ENCODE measurements at regions not wholly inside any gene's neighbourhood (a gene's known extent, or its start where the extent isn't known, plus 50 kb on each side); places are given as distances from the start of the nearest gene placed in this dataset.

DNA sequence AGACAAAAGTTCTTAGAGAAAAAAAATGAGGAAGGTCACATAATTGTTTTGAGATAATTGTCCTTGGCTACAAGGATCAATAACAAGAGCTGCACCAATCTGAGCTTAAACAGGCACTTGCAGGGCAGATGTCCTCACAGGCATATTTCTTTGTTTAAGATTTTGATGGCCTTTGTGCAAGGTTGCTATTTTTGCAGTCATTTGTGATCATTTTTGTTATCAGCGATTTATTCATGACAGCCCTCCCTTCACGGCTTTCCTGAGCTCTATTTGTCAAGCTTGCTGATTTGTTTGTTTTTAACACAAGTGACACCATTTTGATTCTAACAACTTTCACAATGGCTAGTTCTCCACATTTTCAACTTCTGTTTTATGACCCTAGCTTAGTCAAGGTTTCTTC is 418.6 kb upstream of the REG3G start:
- Histone ChIP-seq H3K36me3 (ENCODE audit: control insufficient read depth in 2 of 3, insufficient read depth in 3 of 3, low read length in 3 of 3) (no peaks in the 10 kb centered on the region), H3K27ac (ENCODE audit: low read depth in 2 of 2, low read length in 2 of 2) (no peak overlapping the region), H3K27me3 (ENCODE audit: control insufficient read depth, insufficient read depth, low read length) (no peaks in the 10 kb centered on the region), H3K4me1 (ENCODE audit: control insufficient read depth in 2 of 3, insufficient read depth in 2 of 3, low read depth in 1 of 3, low read length in 3 of 3) (no peaks in the 10 kb centered on the region), H3K9ac (ENCODE audit: low read length in 3 of 3) (no peak overlapping the region), H3K9me3 (ENCODE audit: control insufficient read depth in 2 of 3, insufficient read depth in 1 of 3, low read length in 3 of 3) (no peaks in the 10 kb centered on the region), H3K4me3 (ENCODE audit: low read length in 3 of 3) (no peak overlapping the region)
- FAIRE-seq = no peak
- intact Hi-C loops (cut with DNase I) = no loop called here
- no peak for DNase-seq
- TF ChIP-seq, protein P1, sequence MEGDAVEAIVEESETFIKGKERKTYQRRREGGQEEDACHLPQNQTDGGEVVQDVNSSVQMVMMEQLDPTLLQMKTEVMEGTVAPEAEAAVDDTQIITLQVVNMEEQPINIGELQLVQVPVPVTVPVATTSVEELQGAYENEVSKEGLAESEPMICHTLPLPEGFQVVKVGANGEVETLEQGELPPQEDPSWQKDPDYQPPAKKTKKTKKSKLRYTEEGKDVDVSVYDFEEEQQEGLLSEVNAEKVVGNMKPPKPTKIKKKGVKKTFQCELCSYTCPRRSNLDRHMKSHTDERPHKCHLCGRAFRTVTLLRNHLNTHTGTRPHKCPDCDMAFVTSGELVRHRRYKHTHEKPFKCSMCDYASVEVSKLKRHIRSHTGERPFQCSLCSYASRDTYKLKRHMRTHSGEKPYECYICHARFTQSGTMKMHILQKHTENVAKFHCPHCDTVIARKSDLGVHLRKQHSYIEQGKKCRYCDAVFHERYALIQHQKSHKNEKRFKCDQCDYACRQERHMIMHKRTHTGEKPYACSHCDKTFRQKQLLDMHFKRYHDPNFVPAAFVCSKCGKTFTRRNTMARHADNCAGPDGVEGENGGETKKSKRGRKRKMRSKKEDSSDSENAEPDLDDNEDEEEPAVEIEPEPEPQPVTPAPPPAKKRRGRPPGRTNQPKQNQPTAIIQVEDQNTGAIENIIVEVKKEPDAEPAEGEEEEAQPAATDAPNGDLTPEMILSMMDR (IDR thresholded peaks at IDR 0.05; ENCODE audit: borderline replicate concordance, extremely low read depth, insufficient read depth) = no peak

DNA sequence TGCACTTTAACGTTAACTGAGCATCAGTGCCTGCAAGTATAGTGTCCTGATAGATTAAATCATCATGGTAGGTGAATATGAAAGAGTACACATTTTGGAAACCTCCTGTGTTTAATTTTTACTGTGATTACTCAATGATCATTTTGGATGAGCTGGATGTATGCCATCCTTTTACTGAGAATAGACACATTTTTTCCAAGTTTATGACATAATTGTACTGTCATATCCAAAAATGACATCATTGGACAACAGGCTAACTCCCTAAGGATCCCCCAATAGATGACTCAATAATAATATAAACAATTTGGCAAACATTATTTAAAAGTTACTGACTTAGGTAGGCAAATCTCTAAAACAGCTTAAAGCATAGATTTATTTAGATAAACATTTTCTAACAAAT is 410.8 kb upstream of the REG3G start:
- no peak overlapping the region for H3K9ac ChIP-seq (ENCODE audit: low read length in 3 of 3)
- FAIRE-seq = no peak
- H3K4me3 ChIP-seq (ENCODE audit: low read length in 3 of 3) = no peak overlapping the region
- H3K27ac ChIP-seq (ENCODE audit: low read depth in 2 of 2, low read length in 2 of 2) = no peak overlapping the region
- H3K36me3 ChIP-seq (ENCODE audit: control insufficient read depth in 2 of 3, insufficient read depth in 3 of 3, low read length in 3 of 3) = no peaks in the 10 kb centered on the region
- H3K27me3 ChIP-seq (ENCODE audit: control insufficient read depth, insufficient read depth, low read length) = no peaks in the 10 kb centered on the region
- H3K9me3 ChIP-seq (ENCODE audit: control insufficient read depth in 2 of 3, insufficient read depth in 1 of 3, low read length in 3 of 3) = no peaks in the 10 kb centered on the region
- DNase-seq = no peak
- TF ChIP-seq, protein P1 (IDR thresholded peaks at IDR 0.05; ENCODE audit: borderline replicate concordance, extremely low read depth, insufficient read depth) = no peak
- H3K4me1 ChIP-seq (ENCODE audit: control insufficient read depth in 2 of 3, insufficient read depth in 2 of 3, low read depth in 1 of 3, low read length in 3 of 3) = no peaks in the 10 kb centered on the region
- intact Hi-C loops (cut with DNase I) = no loop called here

DNA sequence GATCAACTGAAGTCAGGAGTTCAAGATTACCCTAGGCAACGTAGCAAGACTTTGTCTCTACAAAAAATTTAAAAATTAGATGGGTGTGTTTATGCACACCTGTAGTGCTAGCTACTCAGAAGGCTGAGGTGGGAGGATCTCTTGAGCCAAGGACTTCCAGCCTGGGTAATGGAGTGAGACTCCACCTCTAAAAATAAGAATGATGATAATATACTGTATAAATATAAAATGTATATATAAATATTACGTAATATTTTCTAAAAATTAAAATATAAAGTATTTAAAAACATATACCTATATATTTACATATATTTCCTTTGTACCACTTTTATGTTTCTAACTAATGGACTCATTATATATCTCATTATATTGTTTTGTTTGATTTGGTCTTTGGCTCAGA is 409.5 kb upstream of the REG3G start:
- DNase-seq = no peak
- H3K27me3 ChIP-seq (ENCODE audit: control insufficient read depth, insufficient read depth, low read length) = no peaks in the 10 kb centered on the region
- intact Hi-C loops (cut with DNase I) = no loop called here

DNA sequence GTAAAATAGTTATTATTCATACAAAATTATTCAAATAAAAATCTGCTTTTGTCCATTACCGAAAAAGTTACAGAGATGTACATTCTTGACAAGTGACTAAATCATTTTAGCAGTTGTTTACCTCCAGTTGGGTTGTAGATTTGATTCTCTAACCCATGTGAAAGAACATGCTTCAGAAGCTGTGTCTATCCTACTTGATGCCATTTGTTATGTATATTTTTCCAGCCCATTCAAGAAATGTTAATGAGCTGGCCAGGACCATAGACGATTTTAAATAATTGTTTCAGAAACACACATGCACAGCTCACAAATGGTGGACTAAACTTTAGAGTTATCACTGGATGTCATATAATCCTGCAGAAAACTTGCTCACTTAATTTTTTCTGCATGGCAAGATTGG is 391.1 kb upstream of the REG3G start:
- Histone ChIP-seq H3K4me3 (ENCODE audit: low read length in 3 of 3) (no peak overlapping the region), H3K9ac (ENCODE audit: low read length in 3 of 3) (no peak overlapping the region), H3K27ac (ENCODE audit: low read depth in 2 of 2, low read length in 2 of 2) (no peak overlapping the region), H3K9me3 (ENCODE audit: control insufficient read depth in 2 of 3, insufficient read depth in 1 of 3, low read length in 3 of 3) (no peaks in the 10 kb centered on the region), H3K36me3 (ENCODE audit: control insufficient read depth in 2 of 3, insufficient read depth in 3 of 3, low read length in 3 of 3) (no peaks in the 10 kb centered on the region), H3K27me3 (ENCODE audit: control insufficient read depth, insufficient read depth, low read length) (no peaks in the 10 kb centered on the region), H3K4me1 (ENCODE audit: control insufficient read depth in 2 of 3, insufficient read depth in 2 of 3, low read depth in 1 of 3, low read length in 3 of 3) (no peaks in the 10 kb centered on the region)
- DNase-seq (no peak), FAIRE-seq (no peak)
- intact Hi-C loops (cut with DNase I) = no loop called here
- TF ChIP-seq, protein P1 (IDR thresholded peaks at IDR 0.05; ENCODE audit: borderline replicate concordance, extremely low read depth, insufficient read depth) = no peak

More for the DNA sequence above, 409.5 kb upstream of the REG3G start:
- TF ChIP-seq, protein P1 (IDR thresholded peaks at IDR 0.05; ENCODE audit: borderline replicate concordance, extremely low read depth, insufficient read depth) = no peak
- Histone ChIP-seq H3K36me3 (ENCODE audit: control insufficient read depth in 2 of 3, insufficient read depth in 3 of 3, low read length in 3 of 3) (no peaks in the 10 kb centered on the region), H3K9me3 (ENCODE audit: control insufficient read depth in 2 of 3, insufficient read depth in 1 of 3, low read length in 3 of 3) (no peaks in the 10 kb centered on the region), H3K4me3 (ENCODE audit: low read length in 3 of 3) (no peak overlapping the region), H3K4me1 (ENCODE audit: control insufficient read depth in 2 of 3, insufficient read depth in 2 of 3, low read depth in 1 of 3, low read length in 3 of 3) (no peaks in the 10 kb centered on the region), H3K27ac (ENCODE audit: low read depth in 2 of 2, low read length in 2 of 2) (no peak overlapping the region), H3K9ac (ENCODE audit: low read length in 3 of 3) (no peak overlapping the region)
- FAIRE-seq = no peak

All from kidney (tissue), 13 donors.